ENCODE measurements at regions not wholly inside any gene's neighbourhood (a gene's known extent, or its start where the extent isn't known, plus 50 kb on each side); places are given as distances from the start of the nearest gene placed in this dataset.

- DNase-seq (ENCODE audit: low spot score) (no peak), ATAC-seq (no peak), FAIRE-seq (no peak)
- Histone ChIP-seq H3K9me3 (ENCODE audit: low read length) (no peaks in the 10 kb centered on the region), H3K4me1 (ENCODE audit: insufficient read depth, low read length) (no peaks in the 10 kb centered on the region), H3K27ac (ENCODE audit: extremely low read length, insufficient read depth, low read length) (no peak overlapping the region), H3K4me2 (ENCODE audit: low read depth, low read length) (no peak overlapping the region), H3K36me3 (replicated peaks in 1 of 2; ENCODE audit: control insufficient read depth in 1 of 2, insufficient read depth in 2 of 2, low read length in 2 of 2) (no peaks in the 10 kb centered on the region), H3K9ac (ENCODE audit: insufficient read depth, low read depth, low read length) (no peak overlapping the region), H3K79me2 (ENCODE audit: insufficient read depth, low read length) (no peaks in the 10 kb centered on the region), H4K20me1 (ENCODE audit: insufficient read depth, low read length) (no peaks in the 10 kb centered on the region), H2AFZ (ENCODE audit: low read length) (no peak overlapping the region), H3K27me3 (ENCODE audit: control insufficient read depth in 1 of 2, insufficient read depth in 2 of 2, low read length in 2 of 2) (peaks cover 1 to 26% of the 10 kb centered on the region in 2 experiments; a peak in 2 of 5 replicates), H3K4me3 (replicated peaks in 1 of 3; ENCODE audit: insufficient read depth in 1 of 3, low read depth in 2 of 3, low read length in 3 of 3) (no peak overlapping the region)
- CTCF ChIA-PET (ENCODE audit: low intra/inter-chr PET ratio, low total read pairs): no interaction called here
- 23% methylated on average over 12 of the region's 16 CpGs for WGBS (ENCODE audit: low lambda C conversion rate)
- TF ChIP-seq ZGPAT (CRISPR knock-in tag; IDR thresholded peaks at IDR 0.05): no peak
- no peak for TF ChIP-seq NFIC (IDR thresholded peaks at IDR 0.05; ENCODE audit: low read length)
- TF ChIP-seq TGIF2 (CRISPR knock-in tag; IDR thresholded peaks at IDR 0.05): no peak
- TF ChIP-seq ZNF580 (CRISPR knock-in tag; IDR thresholded peaks at IDR 0.05; ENCODE audit: borderline replicate concordance, low read depth): no peak
- no peak for TF ChIP-seq ATM (IDR thresholded peaks at IDR 0.05; ENCODE audit: borderline replicate concordance)
- TF ChIP-seq, protein P1, sequence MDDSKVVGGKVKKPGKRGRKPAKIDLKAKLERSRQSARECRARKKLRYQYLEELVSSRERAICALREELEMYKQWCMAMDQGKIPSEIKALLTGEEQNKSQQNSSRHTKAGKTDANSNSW (CRISPR knock-in tag; IDR thresholded peaks at IDR 0.05; ENCODE audit: borderline replicate concordance): no peak
- TF ChIP-seq ZFP36L1 (CRISPR knock-in tag; IDR thresholded peaks at IDR 0.05): no peak
- no peak for TF ChIP-seq AGO2 (optimal IDR thresholded peaks at IDR 0.05; ENCODE audit: low read depth, low read length)
- no peak for TF ChIP-seq GABPB1 (CRISPR knock-in tag; IDR thresholded peaks at IDR 0.05)
- no peak for TF ChIP-seq RAD51 (IDR thresholded peaks at IDR 0.05; ENCODE audit: borderline replicate concordance)
- in situ Hi-C loops (cut with HindIII; ENCODE audit: extremely low pct_ligation_motif_present, low pct_unique_long_range_greater_than_20kb) (no loop called here), intact Hi-C loops (cut with micrococcal nuclease; ENCODE audit: unreplicated experiment) (no loop called here)
- BruUV-seq (replicated peaks): no TSS peak
- POLR2A ChIA-PET: no interaction called here
These were observed 61.7 kb upstream of the PPP2R2D start for GRCh38 chr10:131838966-131839742.
